ENCODE measurements at regions not wholly inside any gene's neighbourhood (a gene's known extent, or its start where the extent isn't known, plus 50 kb on each side); places are given as distances from the start of the nearest gene placed in this dataset.

- H3K36me3 ChIP-seq (replicated peaks in 1 of 2; ENCODE audit: control insufficient read depth in 1 of 2, insufficient read depth in 2 of 2, low read length in 1 of 2) = no peaks in the 10 kb centered on the region
- no peaks in the 10 kb centered on the region for H3F3A ChIP-seq (replicated peaks; ENCODE audit: insufficient read depth)
- no peak overlapping the region for H3K4me2 ChIP-seq
- 30% methylated on average over 3 of the region's 3 CpGs for WGBS (ENCODE audit: low lambda C conversion rate)
- H3K4me1 ChIP-seq (ENCODE audit: control insufficient read depth in 1 of 2, insufficient read depth in 2 of 2, low read depth in 1 of 2, low read length in 1 of 2) = no peaks in the 10 kb centered on the region
- no peaks in the 10 kb centered on the region for H3K9me3 ChIP-seq
- ChIA-PET POLR2A (no interaction called here), CTCF (no interaction called here)
- no peak overlapping the region for H3K4me3 ChIP-seq (ENCODE audit: low read depth in 2 of 2, low read length in 1 of 2)
- H3K9me2 ChIP-seq = no peaks in the 10 kb centered on the region
- H3K9ac ChIP-seq = no peak overlapping the region
- no peaks in the 10 kb centered on the region for H3K79me2 ChIP-seq (ENCODE audit: insufficient read depth)
- no peak for DNase-seq
- no peaks in the 10 kb centered on the region for H4K20me1 ChIP-seq (ENCODE audit: insufficient read depth)
- no peak overlapping the region for H3K27ac ChIP-seq (ENCODE audit: low read depth in 2 of 2, low read length in 1 of 2)
- no peak overlapping the region for H2AFZ ChIP-seq (ENCODE audit: low read depth)
- no peak for TF ChIP-seq NFIC (IDR thresholded peaks at IDR 0.05; ENCODE audit: borderline replicate concordance)
- no peak for TF ChIP-seq GABPA (IDR thresholded peaks at IDR 0.05; ENCODE audit: low read depth)
- no peak for TF ChIP-seq FOXJ3 (CRISPR knock-in tag; IDR thresholded peaks at IDR 0.05)
- TF ChIP-seq TCF12 (IDR thresholded peaks at IDR 0.05) = no peak
- no peak for TF ChIP-seq NRF1 (IDR thresholded peaks at IDR 0.05; ENCODE audit: low read depth, low read length)
- no peak for TF ChIP-seq FOSL2 (IDR thresholded peaks at IDR 0.05; ENCODE audit: borderline replicate concordance, low read depth)
- TF ChIP-seq SMC3 (IDR thresholded peaks at IDR 0.05; ENCODE audit: low read depth, low read length) = no peak
- H3K27me3 ChIP-seq (ENCODE audit: insufficient read depth) = no peaks in the 10 kb centered on the region
Measured at GRCh38 chr5:136710834-136711233, 345.5 kb upstream of the TRPC7 start.

- no peak overlapping the region for H3K4me3 ChIP-seq (ENCODE audit: low read depth in 2 of 2, low read length in 1 of 2)
- H4K20me1 ChIP-seq (ENCODE audit: insufficient read depth) = no peaks in the 10 kb centered on the region
- H3K79me2 ChIP-seq (ENCODE audit: insufficient read depth) = no peaks in the 10 kb centered on the region
- H2AFZ ChIP-seq (ENCODE audit: low read depth) = no peak overlapping the region
- peaks cover 5% of the 10 kb centered on the region; the same call in 1 of the 2 replicates for H3K27me3 ChIP-seq (ENCODE audit: insufficient read depth)
- no peak overlapping the region for H3K4me2 ChIP-seq
- H3K9ac ChIP-seq = no peak overlapping the region
- WGBS (ENCODE audit: low lambda C conversion rate) = 29% methylated on average over 1 of the region's 1 CpG
- TF ChIP-seq RXRA (IDR thresholded peaks at IDR 0.05; ENCODE audit: borderline replicate concordance, low read depth) (no peak), PBX3 (IDR thresholded peaks at IDR 0.05) (no peak), POLR2AphosphoS5 (IDR thresholded peaks at IDR 0.05; ENCODE audit: low read depth, low read length) (no peak), SIN3A (IDR thresholded peaks at IDR 0.05; ENCODE audit: borderline replicate concordance, low read depth, low read length) (no peak), CTCF (IDR thresholded peaks at IDR 0.05) (no peak), GABPA (IDR thresholded peaks at IDR 0.05; ENCODE audit: low read depth) (no peak), YY1 (IDR thresholded peaks at IDR 0.05; ENCODE audit: low read depth) (no peak), REST (IDR thresholded peaks at IDR 0.05; ENCODE audit: low read depth, low read length) (no peak), FOXJ3 (CRISPR knock-in tag; IDR thresholded peaks at IDR 0.05) (no peak), MEF2A (IDR thresholded peaks at IDR 0.05; ENCODE audit: borderline replicate concordance, low read depth) (no peak), RAD21 (IDR thresholded peaks at IDR 0.05; ENCODE audit: low read length) (no peak)
- POLR2A ChIA-PET = no interaction called here
- no peak overlapping the region for H3K27ac ChIP-seq (ENCODE audit: low read depth in 2 of 2, low read length in 1 of 2)
- no peaks in the 10 kb centered on the region for H3K4me1 ChIP-seq (ENCODE audit: control insufficient read depth in 1 of 2, insufficient read depth in 2 of 2, low read depth in 1 of 2, low read length in 1 of 2)
- H3K9me3 ChIP-seq = no peaks in the 10 kb centered on the region
- no peaks in the 10 kb centered on the region for H3K36me3 ChIP-seq (replicated peaks in 1 of 2; ENCODE audit: control insufficient read depth in 1 of 2, insufficient read depth in 2 of 2, low read length in 1 of 2)
- no peaks in the 10 kb centered on the region for H3K9me2 ChIP-seq
- no peaks in the 10 kb centered on the region for H3F3A ChIP-seq (replicated peaks; ENCODE audit: insufficient read depth)
- no peak for DNase-seq
- CTCF ChIA-PET = no interaction called here
Measured at GRCh38 chr5:136703706-136704105, 338.4 kb upstream of the TRPC7 start.

All from SK-N-SH (cell line).